PC-9 (cell line): ENCODE measurements at regions not wholly inside any gene's neighbourhood (a gene's known extent, or its start where the extent isn't known, plus 50 kb on each side); places are given as distances from the start of the nearest gene placed in this dataset.

Experiments used
- BruUV-seq: library from RNA; stranded (reverse); fragments of 400-500 nt; replicated peaks from 2 replicates; lab custom pipeline; 2021; lab: Mats Ljungman, UMichigan
- CTCF ChIA-PET: fragments of 300-600 bp; sonication (Branson Sonifier 250); formaldehyde crosslinking; loops from one replicate; lab custom pipeline; 2022; ENCODE audit warnings: antibody characterized with exemption; lab: Charles Lee
- POLR2A ChIA-PET: fragments of 300-600 bp; sonication (Branson Sonifier 250); formaldehyde crosslinking; loops from one replicate; lab custom pipeline; 2022; ENCODE audit warnings: antibody characterized with exemption; ENCODE audit not compliant: unreplicated experiment; lab: Charles Lee
- DNase-seq, 2 experiments: peaks; one replicate each; pipeline versions ENCODE4 v3.0.0 to v3.0.0-alpha.2; 2015 to 2022; ENCODE audit warnings: mixed read lengths in 1 of 2
- H2AFZ ChIP-seq: fragments of 200-600 bp; sonication (generic); 2 replicates; pipeline ENCODE4 v1.8.1; 2017; ENCODE audit warnings: antibody characterized with exemption
- H3F3A ChIP-seq: fragments of 200-600 bp; sonication (generic); 2 replicates; pipeline ENCODE4 v1.8.1; 2017; ENCODE audit warnings: antibody characterized with exemption, mild to moderate bottlenecking, low read depth; ENCODE audit not compliant: insufficient read depth
- H3K27ac ChIP-seq: fragments of 200-600 bp; sonication (generic); 2 replicates; pipeline ENCODE4 v1.6.1; 2016; ENCODE audit warnings: mixed run types
- H3K27me3 ChIP-seq: fragments of 200-600 bp; sonication (generic); 2 replicates; pipeline ENCODE4 v1.6.1; 2016; ENCODE audit warnings: low read depth, mixed run types; ENCODE audit not compliant: insufficient read depth
- H3K36me3 ChIP-seq: fragments of 200-600 bp; sonication (generic); 2 replicates; pipeline ENCODE4 v1.6.1; 2016; ENCODE audit warnings: low read depth, mixed run types
- H3K4me1 ChIP-seq: fragments of 200-600 bp; sonication (generic); replicated peaks from 2 replicates; pipeline ENCODE4 v1.6.1; 2016; ENCODE audit warnings: mixed run types; ENCODE audit not compliant: insufficient read depth
- H3K4me2 ChIP-seq: fragments of 200-600 bp; sonication (generic); 2 replicates; pipeline ENCODE4 v1.6.1; 2017; ENCODE audit warnings: mixed run types
- H3K4me3 ChIP-seq: fragments of 200-600 bp; sonication (generic); 2 replicates; pipeline ENCODE4 v1.6.1; 2016; ENCODE audit warnings: mixed run types
- H3K79me2 ChIP-seq: fragments of 200-600 bp; sonication (generic); 2 replicates; pipeline ENCODE4 v1.6.1; 2017; ENCODE audit warnings: low read depth, mixed run types
- H3K9me2 ChIP-seq: fragments of 200-600 bp; sonication (generic); 2 replicates; pipeline ENCODE4 v1.8.1; 2017; ENCODE audit warnings: mild to moderate bottlenecking; ENCODE audit not compliant: insufficient read depth
- H3K9me3 ChIP-seq: fragments of 200-600 bp; sonication (generic); 2 replicates; pipeline ENCODE4 v1.8.1; 2016; ENCODE audit warnings: low read depth; ENCODE audit not compliant: insufficient read depth
- H4K20me1 ChIP-seq: fragments of 200-600 bp; sonication (generic); 2 replicates; pipeline ENCODE4 v1.8.1; 2017; ENCODE audit not compliant: insufficient read depth
- CTCF ChIP-seq: fragments of 200-600 bp; sonication (generic); conservative IDR thresholded peaks from 2 replicates; pipeline ENCODE4 v1.6.1; 2017; ENCODE audit warnings: mixed run types, antibody characterized with exemption, mild to moderate bottlenecking, moderate library complexity
- EZH2 ChIP-seq: fragments of 200-600 bp; sonication (generic); IDR thresholded peaks from 2 replicates; pipeline ENCODE4 v1.8.0; 2017; ENCODE audit warnings: antibody characterized with exemption, low read depth
- intact Hi-C: fragments of 100-400 bp; cut with micrococcal nuclease; formaldehyde crosslinking; loops from one replicate; pipeline ENCODE4 v1.10.0; 2022; ENCODE audit not compliant: unreplicated experiment

GRCh38 chr3:64815195-64815631 is 127.4 kb upstream of the ADAMTS9 start:
- BruUV-seq, result no TSS peak
- H3K9me3 ChIP-seq, result no peaks in the 10 kb centered on the region
- DNase-seq, result no peak
- no peaks in the 10 kb centered on the region for H3K4me1 ChIP-seq
- intact Hi-C loops, result no loop called here
- no peaks in the 10 kb centered on the region for H3K9me2 ChIP-seq
- H3K27me3 ChIP-seq, result no peaks in the 10 kb centered on the region
- TF ChIP-seq EZH2, result no peak
- no peak for TF ChIP-seq CTCF
- ChIA-PET CTCF (no interaction called here), POLR2A (no interaction called here)
- no peaks in the 10 kb centered on the region for H3F3A ChIP-seq
- H3K4me3 ChIP-seq, result no peak overlapping the region
- no peak overlapping the region for H2AFZ ChIP-seq
- H3K4me2 ChIP-seq, result no peak overlapping the region
- H3K27ac ChIP-seq, result no peak overlapping the region
- H3K36me3 ChIP-seq, result no peaks in the 10 kb centered on the region
- no peaks in the 10 kb centered on the region for H3K79me2 ChIP-seq
- H4K20me1 ChIP-seq, result no peaks in the 10 kb centered on the region

- ChIA-PET POLR2A (no interaction called here), CTCF (no interaction called here)
- Histone ChIP-seq H3K4me2 (no peak overlapping the region), H2AFZ (no peak overlapping the region), H3F3A (no peaks in the 10 kb centered on the region), H3K4me3 (no peak overlapping the region), H3K27me3 (no peaks in the 10 kb centered on the region), H3K36me3 (no peaks in the 10 kb centered on the region), H3K79me2 (no peaks in the 10 kb centered on the region), H4K20me1 (no peaks in the 10 kb centered on the region), H3K4me1 (no peaks in the 10 kb centered on the region), H3K9me2 (no peaks in the 10 kb centered on the region), H3K9me3 (no peaks in the 10 kb centered on the region), H3K27ac (no peak overlapping the region)
- BruUV-seq, result no TSS peak
- DNase-seq, result no peak
- intact Hi-C loops, result no loop called here
- TF ChIP-seq CTCF, result no peak
- TF ChIP-seq EZH2, result no peak
These were observed 126.6 kb upstream of the ADAMTS9 start for GRCh38 chr3:64814351-64814750.

- Histone ChIP-seq H2AFZ (no peak overlapping the region), H4K20me1 (no peaks in the 10 kb centered on the region), H3K9me3 (no peaks in the 10 kb centered on the region), H3K4me1 (no peaks in the 10 kb centered on the region), H3F3A (no peaks in the 10 kb centered on the region), H3K4me3 (no peak overlapping the region), H3K79me2 (no peaks in the 10 kb centered on the region), H3K36me3 (no peaks in the 10 kb centered on the region), H3K27me3 (no peaks in the 10 kb centered on the region), H3K4me2 (no peak overlapping the region), H3K27ac (no peak overlapping the region), H3K9me2 (no peaks in the 10 kb centered on the region)
- CTCF ChIA-PET, result no interaction called here
- no peak for TF ChIP-seq CTCF
- POLR2A ChIA-PET, result no interaction called here
- DNase-seq, result no peak
- BruUV-seq, result no TSS peak
- intact Hi-C loops, result no loop called here
These were observed 125.5 kb upstream of the ADAMTS9 start for GRCh38 chr3:64813326-64813725.
